ENCODE measurements at regions not wholly inside any gene's neighbourhood (a gene's known extent, or its start where the extent isn't known, plus 50 kb on each side); places are given as distances from the start of the nearest gene placed in this dataset.

- DNase-seq (ENCODE audit: low spot score): no peak
These were observed 63.3 kb downstream of the EFNB1 start for GRCh38 chrX:68892134-68892533.
